ENCODE measurements at regions not wholly inside any gene's neighbourhood (a gene's known extent, or its start where the extent isn't known, plus 50 kb on each side); places are given as distances from the start of the nearest gene placed in this dataset.

DNA sequence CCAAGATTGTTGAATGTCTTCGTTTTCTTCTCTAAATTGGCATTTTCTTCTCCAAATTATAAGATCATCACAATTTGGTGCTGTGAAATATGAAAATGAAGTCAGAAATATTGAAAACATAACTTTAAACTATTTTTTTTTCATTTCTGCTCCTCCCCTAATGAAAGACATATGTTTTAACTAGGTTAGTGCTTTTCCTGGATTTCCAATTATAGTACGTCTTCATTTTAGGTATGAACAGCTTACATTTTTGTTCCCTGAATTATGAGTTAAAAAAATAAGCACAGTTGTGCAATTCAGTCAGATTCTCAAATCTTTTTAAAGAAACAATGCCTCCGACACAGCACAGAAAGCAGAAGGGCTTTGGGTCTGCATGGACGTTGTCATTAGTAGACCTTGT lies 83.5 kb upstream of the CFAP20DC start:
- no peaks in the 10 kb centered on the region for H3K36me3 Mint-ChIP-seq
- no peaks in the 10 kb centered on the region for H3K9me3 Mint-ChIP-seq
- POLR2A ChIA-PET, result no interaction called here
- peaks cover 2% of the 10 kb centered on the region for H3K27me3 Mint-ChIP-seq
- DNase-seq, result no peak
- no peak overlapping the region for H3K27ac Mint-ChIP-seq
- H3K4me1 Mint-ChIP-seq (ENCODE audit: low read depth), result no peaks in the 10 kb centered on the region
- CTCF ChIA-PET, result interaction anchor here (0.7 kb wide), 1 partner anchor 44 kb away, joined by 3 read pairs; no protein-coding TSS in a partner anchor
- intact Hi-C loops (cut with micrococcal nuclease), result no loop called here
- H3K4me3 Mint-ChIP-seq, result no peak overlapping the region

DNA sequence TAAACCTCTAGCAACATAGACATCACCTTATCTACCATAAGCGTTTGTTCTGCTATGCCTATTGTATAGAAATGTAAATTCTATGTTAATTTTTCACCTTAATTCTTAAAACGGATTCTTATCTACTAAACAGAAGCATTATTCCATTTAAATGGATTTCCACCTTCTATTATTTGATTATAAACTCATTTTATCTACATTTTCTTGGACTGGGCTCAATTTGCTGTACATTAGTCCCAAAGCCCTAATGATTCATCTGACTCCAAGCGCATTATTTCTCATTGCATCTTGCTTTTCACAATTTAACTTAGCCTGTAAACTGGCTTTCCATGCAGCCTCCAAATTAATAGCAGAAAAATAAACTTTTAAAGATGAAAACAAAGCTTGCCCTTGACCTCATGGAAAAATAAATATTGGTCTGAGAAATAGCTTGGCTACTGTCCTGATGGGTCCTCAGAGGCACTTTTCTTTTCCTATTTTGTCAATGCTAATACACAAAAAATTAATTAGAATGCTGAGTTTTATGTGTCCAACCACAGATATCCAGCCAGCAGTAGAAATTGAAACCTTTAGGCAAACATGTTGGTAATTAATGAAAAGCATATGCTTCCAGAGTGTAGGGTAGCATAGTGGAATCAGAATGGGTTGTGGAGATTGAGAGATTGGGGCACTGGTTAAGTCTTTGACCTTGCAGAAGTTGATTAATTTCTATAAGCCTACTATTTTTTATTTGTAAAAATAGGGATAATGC lies 81.4 kb upstream of the CFAP20DC start:
- Mint-ChIP-seq H3K27me3 (peaks cover 2% of the 10 kb centered on the region), H3K9me3 (no peaks in the 10 kb centered on the region), H3K27ac (no peak overlapping the region), H3K4me1 (ENCODE audit: low read depth) (no peaks in the 10 kb centered on the region), H3K4me3 (no peak overlapping the region), H3K36me3 (no peaks in the 10 kb centered on the region)
- no peak for DNase-seq
- ChIA-PET POLR2A (no interaction called here), CTCF (no interaction called here)
- intact Hi-C loops (cut with micrococcal nuclease), result no loop called here

DNA sequence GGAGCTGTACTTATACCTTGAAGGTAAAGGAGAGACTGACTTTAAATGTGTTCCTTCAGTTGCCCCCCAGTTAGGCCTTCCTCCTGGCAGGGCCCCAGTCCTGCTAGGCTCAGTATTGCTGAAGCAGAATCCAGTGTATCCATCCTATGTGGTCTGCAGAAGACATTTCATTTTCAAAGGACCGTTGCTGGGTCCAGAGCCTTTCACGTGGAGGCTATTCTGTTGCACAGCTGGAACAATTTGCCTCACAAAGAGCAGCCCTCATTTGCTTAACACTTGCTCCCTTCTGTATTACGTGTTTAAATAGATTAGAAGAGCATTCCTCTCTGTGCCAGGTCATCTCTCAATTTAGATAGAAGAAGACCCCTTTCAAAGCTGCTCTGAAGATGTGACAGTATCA lies 78.9 kb upstream of the CFAP20DC start:
- Mint-ChIP-seq H3K9me3 (no peaks in the 10 kb centered on the region), H3K4me3 (no peak overlapping the region), H3K36me3 (no peaks in the 10 kb centered on the region), H3K4me1 (ENCODE audit: low read depth) (no peaks in the 10 kb centered on the region), H3K27ac (no peak overlapping the region), H3K27me3 (peaks cover 1% of the 10 kb centered on the region)
- DNase-seq, result no peak
- CTCF ChIA-PET, result no interaction called here
- intact Hi-C loops (cut with micrococcal nuclease), result no loop called here
- POLR2A ChIA-PET, result no interaction called here

DNA sequence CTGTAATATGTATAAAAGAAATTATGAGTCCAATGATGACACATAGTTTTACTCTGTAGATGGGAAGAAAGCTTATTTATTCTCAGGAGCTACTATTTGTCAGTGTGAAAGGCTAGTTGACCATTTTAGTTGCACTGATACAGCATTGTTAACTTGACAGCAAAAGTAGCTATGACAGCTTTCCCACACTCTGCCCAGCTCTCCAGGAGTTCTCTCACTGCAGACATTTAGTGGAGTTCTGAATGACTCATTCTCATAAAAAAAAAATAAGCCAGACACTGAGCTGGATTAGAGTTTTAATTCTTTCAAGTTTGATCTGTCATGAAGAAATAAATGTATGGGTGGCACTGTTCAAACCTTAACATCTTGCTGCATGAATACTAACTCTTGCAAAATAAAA lies 77.2 kb upstream of the CFAP20DC start:
- no peaks in the 10 kb centered on the region for H3K4me1 Mint-ChIP-seq (ENCODE audit: low read depth)
- H3K27ac Mint-ChIP-seq, result no peak overlapping the region
- H3K36me3 Mint-ChIP-seq, result no peaks in the 10 kb centered on the region
- DNase-seq, result no peak
- intact Hi-C loops (cut with micrococcal nuclease), result no loop called here
- no peak overlapping the region for H3K4me3 Mint-ChIP-seq
- ChIA-PET POLR2A (interaction anchor here (0.6 kb wide), 1 partner anchor 94 kb away, joined by 3 read pairs; no protein-coding TSS in a partner anchor), CTCF (interaction anchor here (1.3 kb wide), 1 partner anchor 10 kb away, joined by 3 read pairs; no protein-coding TSS in a partner anchor)
- no peaks in the 10 kb centered on the region for H3K27me3 Mint-ChIP-seq
- no peaks in the 10 kb centered on the region for H3K9me3 Mint-ChIP-seq

DNA sequence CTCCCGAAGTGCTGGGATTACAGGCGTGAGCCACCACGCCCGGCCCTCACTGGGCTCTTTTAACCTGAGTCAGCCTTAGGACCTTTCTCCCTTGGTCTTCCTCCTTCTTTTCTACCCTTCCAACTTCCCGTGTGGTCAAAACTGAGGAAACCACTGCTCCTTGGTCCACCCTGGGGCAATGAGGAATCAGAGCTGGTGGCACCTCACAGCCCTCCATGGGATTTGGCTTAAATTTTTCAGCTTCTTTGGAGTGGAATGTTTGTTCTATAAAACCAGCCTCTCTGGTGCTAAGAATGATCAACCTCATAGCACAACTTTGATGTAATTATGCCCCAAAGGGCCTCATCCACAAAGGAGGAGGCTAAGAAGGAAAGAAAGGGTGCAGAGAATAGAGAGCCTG lies 76.6 kb upstream of the CFAP20DC start:
- H3K27ac Mint-ChIP-seq, result no peak overlapping the region
- CTCF ChIA-PET, result interaction anchor here (1.3 kb wide), 1 partner anchor 11 kb away, joined by 3 read pairs; no protein-coding TSS in a partner anchor
- intact Hi-C loops (cut with micrococcal nuclease), result no loop called here

DNA sequence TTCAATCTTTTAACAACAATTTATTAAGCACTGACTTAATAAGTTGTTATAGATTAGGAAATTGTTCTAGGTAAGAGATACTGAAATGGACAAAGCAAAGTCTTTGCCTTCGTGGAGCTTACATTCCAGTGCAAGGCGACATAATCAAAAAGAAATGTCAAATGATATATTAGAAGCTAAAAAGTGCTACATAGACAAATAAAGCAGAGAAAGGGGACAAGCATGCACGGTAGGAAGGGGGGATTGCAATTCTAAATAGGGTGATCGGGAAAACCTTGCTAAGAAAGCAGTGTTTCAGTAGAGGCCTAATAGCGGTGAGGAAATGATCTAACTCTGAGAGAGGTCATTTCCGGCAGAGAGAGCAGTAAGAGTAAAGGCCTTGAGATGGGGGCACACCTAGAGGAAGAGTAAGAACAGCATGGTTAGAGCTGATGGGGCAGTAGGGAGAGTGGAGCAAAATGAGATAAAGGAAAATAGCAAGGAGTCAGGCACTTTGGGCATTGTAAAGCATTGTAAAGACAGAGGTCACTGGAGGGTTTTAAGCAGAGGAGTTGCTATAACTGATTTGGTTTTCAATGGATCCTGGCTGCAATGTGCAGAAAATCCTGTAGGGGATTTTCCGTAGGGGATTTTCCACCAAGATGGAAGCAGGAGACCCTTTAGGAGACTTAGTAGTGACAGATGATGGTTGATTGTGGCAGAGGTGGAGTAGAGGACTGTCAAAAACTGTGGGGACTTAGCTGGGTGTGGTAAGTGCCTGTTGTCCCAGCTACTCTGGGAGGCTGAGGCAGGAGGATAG lies 71.7 kb upstream of the CFAP20DC start:
- Mint-ChIP-seq H3K27me3 (no peaks in the 10 kb centered on the region), H3K4me1 (ENCODE audit: low read depth) (no peaks in the 10 kb centered on the region), H3K27ac (no peak overlapping the region), H3K36me3 (no peaks in the 10 kb centered on the region), H3K9me3 (no peaks in the 10 kb centered on the region), H3K4me3 (no peak overlapping the region)
- ChIA-PET CTCF (interaction anchor here (0.6 kb wide), 1 partner anchor 1663 kb away, joined by 3 read pairs; no protein-coding TSS in a partner anchor), POLR2A (no interaction called here)
- intact Hi-C loops (cut with micrococcal nuclease), result no loop called here
- no peak for DNase-seq

More for the DNA sequence above, 76.6 kb upstream of the CFAP20DC start:
- H3K9me3 Mint-ChIP-seq, result no peaks in the 10 kb centered on the region
- DNase-seq, result no peak
- POLR2A ChIA-PET, result no interaction called here
- H3K4me3 Mint-ChIP-seq, result no peak overlapping the region
- H3K36me3 Mint-ChIP-seq, result no peaks in the 10 kb centered on the region
- H3K27me3 Mint-ChIP-seq, result no peaks in the 10 kb centered on the region
- H3K4me1 Mint-ChIP-seq (ENCODE audit: low read depth), result no peaks in the 10 kb centered on the region

DNA sequence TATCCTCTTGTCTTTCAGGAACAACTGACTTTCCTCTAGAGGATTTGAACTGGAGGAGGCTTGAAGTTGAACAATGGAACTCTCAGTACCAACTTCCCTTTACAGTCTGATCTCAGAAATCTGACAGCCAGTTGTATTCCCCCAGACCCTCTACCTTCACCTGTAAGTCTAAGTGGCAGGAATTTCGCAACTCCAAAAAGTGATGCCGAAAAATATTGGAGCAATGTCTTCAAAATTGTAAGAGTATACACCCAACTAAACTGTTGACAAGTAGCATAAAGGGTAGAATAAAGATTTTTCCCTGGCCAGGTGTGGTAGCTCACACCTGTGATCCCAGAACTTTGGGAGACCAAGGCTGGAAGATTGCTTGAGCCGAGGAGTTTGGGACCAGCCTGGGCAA lies 69.1 kb upstream of the CFAP20DC start:
- ChIA-PET CTCF (no interaction called here), POLR2A (no interaction called here)
- Mint-ChIP-seq H3K36me3 (no peaks in the 10 kb centered on the region), H3K9me3 (no peaks in the 10 kb centered on the region), H3K27me3 (no peaks in the 10 kb centered on the region), H3K4me1 (ENCODE audit: low read depth) (peaks cover 6% of the 10 kb centered on the region), H3K4me3 (no peak overlapping the region), H3K27ac (no peak overlapping the region)
- no peak for DNase-seq
- intact Hi-C loops (cut with micrococcal nuclease), result no loop called here

DNA sequence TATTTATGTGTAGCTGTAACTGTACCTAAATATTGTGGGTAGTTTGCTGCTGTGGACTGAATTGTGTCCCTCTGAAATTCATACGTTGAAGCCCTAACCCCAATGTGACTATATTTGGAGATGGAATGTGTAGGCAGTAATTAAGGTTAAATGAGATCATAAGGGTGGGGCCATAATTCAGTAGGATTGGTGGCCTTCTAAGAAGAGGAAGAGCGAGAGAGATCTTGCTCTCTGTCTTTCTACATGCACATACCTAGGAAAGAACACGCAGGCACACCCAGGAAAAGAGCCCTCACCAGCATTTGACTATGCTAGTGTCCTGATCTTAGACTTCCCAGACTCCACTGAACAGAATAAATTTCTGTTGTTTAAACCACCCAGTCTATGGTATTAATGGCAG lies 67.6 kb upstream of the CFAP20DC start:
- DNase-seq, result no peak
- Mint-ChIP-seq H3K9me3 (no peaks in the 10 kb centered on the region), H3K27ac (no peak overlapping the region), H3K4me1 (ENCODE audit: low read depth) (peaks cover 6% of the 10 kb centered on the region), H3K27me3 (no peaks in the 10 kb centered on the region), H3K4me3 (no peak overlapping the region), H3K36me3 (no peaks in the 10 kb centered on the region)
- CTCF ChIA-PET, result no interaction called here
- intact Hi-C loops (cut with micrococcal nuclease), result no loop called here
- POLR2A ChIA-PET, result no interaction called here

DNA sequence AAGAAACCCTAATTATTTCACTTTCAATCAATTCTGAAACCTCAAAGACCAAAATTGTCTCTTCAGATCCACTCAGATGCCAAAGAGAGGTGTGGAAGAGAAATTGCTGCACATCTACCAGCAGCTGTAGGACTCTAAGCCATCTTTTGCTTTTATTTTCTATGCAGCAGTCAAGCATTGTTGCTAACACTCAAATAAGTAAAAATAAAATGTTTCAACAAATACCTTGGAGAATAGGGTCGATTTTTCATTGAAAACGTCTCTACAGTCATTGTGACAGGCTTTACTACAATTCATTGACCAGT lies 66.4 kb upstream of the CFAP20DC start:
- no peak overlapping the region for H3K4me3 Mint-ChIP-seq
- no peaks in the 10 kb centered on the region for H3K9me3 Mint-ChIP-seq
- DNase-seq, result no peak
- no peak overlapping the region for H3K27ac Mint-ChIP-seq
- ChIA-PET POLR2A (no interaction called here), CTCF (no interaction called here)
- peaks cover 6% of the 10 kb centered on the region for H3K4me1 Mint-ChIP-seq (ENCODE audit: low read depth)
- no peaks in the 10 kb centered on the region for H3K36me3 Mint-ChIP-seq
- no peaks in the 10 kb centered on the region for H3K27me3 Mint-ChIP-seq
- intact Hi-C loops (cut with micrococcal nuclease), result no loop called here

DNA sequence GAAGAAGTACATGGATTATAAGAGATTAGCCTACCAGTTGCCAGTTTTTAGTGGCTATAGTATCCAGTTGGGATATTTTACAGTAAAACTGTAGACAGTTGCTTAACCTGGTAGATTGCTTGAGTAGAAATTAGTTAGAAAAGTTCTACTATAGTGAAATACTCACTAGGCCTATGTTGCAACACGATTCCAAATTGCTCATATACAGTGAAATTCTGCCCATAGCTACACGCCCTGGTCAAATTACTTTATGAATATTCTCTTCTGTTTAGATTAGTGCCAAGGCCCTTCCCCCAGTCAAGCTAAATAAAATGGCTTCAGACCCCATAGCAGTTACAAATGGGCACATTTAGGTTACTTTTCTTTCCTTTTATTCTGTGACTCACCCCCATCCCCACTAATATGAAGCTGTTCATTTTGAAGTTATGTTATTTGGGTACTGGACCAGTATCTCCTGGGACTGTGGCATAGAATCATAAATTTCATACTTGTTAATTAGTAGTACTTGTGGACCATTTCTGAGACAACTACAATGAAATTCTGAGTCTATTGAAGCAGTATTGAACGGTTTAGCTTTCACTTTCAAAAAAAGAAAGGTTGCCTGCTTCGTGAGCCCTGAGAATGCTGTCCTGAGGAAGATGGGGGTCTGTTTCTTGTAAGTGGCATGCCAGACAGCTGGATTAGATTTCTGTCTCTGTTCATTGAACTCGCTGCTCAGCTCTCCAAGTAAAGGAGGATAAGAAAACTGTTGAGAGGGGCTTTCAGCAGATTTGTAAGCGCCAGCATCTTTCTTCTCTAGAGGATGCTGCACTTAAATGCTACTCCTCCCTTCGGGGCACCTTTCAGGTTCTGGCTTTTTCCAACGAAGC lies 65.8 kb upstream of the CFAP20DC start:
- Mint-ChIP-seq H3K4me3 (no peak overlapping the region), H3K27me3 (no peaks in the 10 kb centered on the region), H3K27ac (no peak overlapping the region), H3K4me1 (ENCODE audit: low read depth) (peaks cover 6% of the 10 kb centered on the region), H3K9me3 (no peaks in the 10 kb centered on the region), H3K36me3 (no peaks in the 10 kb centered on the region)
- POLR2A ChIA-PET, result no interaction called here
- CTCF ChIA-PET, result no interaction called here
- no peak for DNase-seq
- intact Hi-C loops (cut with micrococcal nuclease), result no loop called here

DNA sequence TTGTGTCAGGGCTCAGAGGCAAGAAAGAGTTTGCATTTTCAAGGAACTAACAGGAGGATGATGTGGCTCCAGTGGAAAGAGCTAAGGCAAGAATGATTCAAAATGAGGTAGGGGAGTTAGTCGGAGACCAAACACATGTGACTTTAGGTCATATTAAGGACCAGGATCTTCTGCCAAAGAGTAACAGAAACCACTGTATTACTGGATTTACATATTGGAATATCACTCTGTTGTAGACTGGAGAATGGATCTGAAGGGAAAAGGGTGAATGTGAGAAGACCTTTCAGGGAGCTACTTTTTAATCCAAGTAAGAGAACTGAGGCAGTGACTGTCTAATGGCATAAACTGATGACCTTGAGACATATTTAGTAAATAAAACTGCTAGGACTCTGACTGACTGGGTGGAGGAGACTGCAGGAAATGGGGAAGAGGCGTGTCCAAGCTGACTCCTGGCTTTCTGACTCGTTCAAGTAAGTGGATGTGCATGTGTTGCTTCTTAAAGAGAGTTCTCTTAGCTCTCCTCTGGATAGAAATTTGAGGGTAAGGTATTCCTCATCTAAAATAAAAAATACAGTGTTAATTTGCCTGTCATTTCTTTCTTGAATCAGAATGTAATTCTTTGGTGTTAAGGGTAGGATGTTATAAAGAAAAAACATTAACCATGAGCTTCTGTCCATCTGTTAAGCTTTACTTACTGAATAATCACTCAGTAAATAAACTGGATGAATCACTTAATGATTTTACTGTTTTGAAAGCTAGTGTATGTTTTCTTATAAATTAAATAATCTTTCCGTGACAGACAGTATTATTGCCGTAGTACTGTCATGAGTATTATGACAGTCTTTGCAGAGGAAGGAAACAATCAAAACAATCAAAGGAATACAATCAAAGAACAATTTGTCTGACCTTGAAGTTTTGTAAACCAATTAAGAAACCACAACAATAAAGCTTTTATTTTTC lies 58.3 kb upstream of the CFAP20DC start:
- H3K27ac Mint-ChIP-seq, result no peak overlapping the region
- no peaks in the 10 kb centered on the region for H3K9me3 Mint-ChIP-seq
- CTCF ChIA-PET, result interaction anchor here (0.6 kb wide), 1 partner anchor 30 kb away, joined by 4 read pairs; no protein-coding TSS in a partner anchor
- DNase-seq, result no peak
- POLR2A ChIA-PET, result no interaction called here
- H3K4me3 Mint-ChIP-seq, result no peak overlapping the region
- peaks cover 2% of the 10 kb centered on the region for H3K27me3 Mint-ChIP-seq
- no peaks in the 10 kb centered on the region for H3K4me1 Mint-ChIP-seq (ENCODE audit: low read depth)
- intact Hi-C loops (cut with micrococcal nuclease), result no loop called here
- no peaks in the 10 kb centered on the region for H3K36me3 Mint-ChIP-seq
